MCF 10A (cell line): ENCODE measurements at regions not wholly inside any gene's neighbourhood (a gene's known extent, or its start where the extent isn't known, plus 50 kb on each side); places are given as distances from the start of the nearest gene placed in this dataset.

Source experiments
- BruUV-seq: library from RNA; stranded (reverse); fragments of 400-500 nt; replicated peaks from 2 replicates; lab custom pipeline; 2021; lab: Mats Ljungman, UMichigan
- CTCF ChIA-PET: fragments of 300-600 bp; sonication (Branson Sonifier 250); formaldehyde crosslinking; extraction: SDS; loops from one replicate; lab custom pipeline; 2021; ENCODE audit warnings: antibody characterized with exemption, inconsistent platforms; lab: Yijun Ruan, JAX
- POLR2A ChIA-PET: fragments of 300-600, 350-650 bp; sonication (Branson Sonifier 250); formaldehyde crosslinking; extraction: SDS; loops from one replicate; lab custom pipeline; 2020; ENCODE audit warnings: antibody characterized with exemption, inconsistent platforms; lab: Yijun Ruan, JAX
- DNase-seq: peaks from one replicate; pipeline ENCODE4 v3.0.0-alpha.2; 2018; ENCODE audit not compliant: unreplicated experiment
- H3K27ac Mint-ChIP-seq: one replicate; pipeline ENCODE4 v1.8.0; 2022; ENCODE audit warnings: mild to moderate bottlenecking, low read depth, mixed read lengths; ENCODE audit not compliant: unreplicated experiment
- H3K27me3 Mint-ChIP-seq: one replicate; pipeline ENCODE4 v1.8.0; 2022; ENCODE audit warnings: mixed read lengths; ENCODE audit not compliant: insufficient read depth, unreplicated experiment
- H3K36me3 Mint-ChIP-seq: one replicate; pipeline ENCODE4 v1.8.0; 2022; ENCODE audit warnings: mild to moderate bottlenecking, moderate library complexity, mixed read lengths; ENCODE audit not compliant: insufficient read depth, unreplicated experiment
- H3K4me1 Mint-ChIP-seq: one replicate; pipeline ENCODE4 v1.8.0; 2022; ENCODE audit warnings: mixed read lengths; ENCODE audit not compliant: insufficient read depth, unreplicated experiment
- H3K4me3 Mint-ChIP-seq: one replicate; pipeline ENCODE4 v1.8.0; 2022; ENCODE audit warnings: mild to moderate bottlenecking, moderate library complexity, mixed read lengths; ENCODE audit not compliant: unreplicated experiment
- H3K9me3 Mint-ChIP-seq: one replicate; pipeline ENCODE4 v1.8.0; 2022; ENCODE audit warnings: mixed read lengths; ENCODE audit not compliant: unreplicated experiment
- intact Hi-C: fragments of 100-400 bp; cut with micrococcal nuclease; formaldehyde crosslinking; loops from 2 replicates; pipeline ENCODE4 v1.14.1; 2022
- TF ChIP-seq, protein P1 (sequence below): fragments of 200-600 bp; IDR thresholded peaks from one replicate; pipeline ENCODE4 v1.8.0; 2022; ENCODE audit warnings: antibody characterized with exemption, mild to moderate bottlenecking; ENCODE audit not compliant: unreplicated experiment

DNA sequence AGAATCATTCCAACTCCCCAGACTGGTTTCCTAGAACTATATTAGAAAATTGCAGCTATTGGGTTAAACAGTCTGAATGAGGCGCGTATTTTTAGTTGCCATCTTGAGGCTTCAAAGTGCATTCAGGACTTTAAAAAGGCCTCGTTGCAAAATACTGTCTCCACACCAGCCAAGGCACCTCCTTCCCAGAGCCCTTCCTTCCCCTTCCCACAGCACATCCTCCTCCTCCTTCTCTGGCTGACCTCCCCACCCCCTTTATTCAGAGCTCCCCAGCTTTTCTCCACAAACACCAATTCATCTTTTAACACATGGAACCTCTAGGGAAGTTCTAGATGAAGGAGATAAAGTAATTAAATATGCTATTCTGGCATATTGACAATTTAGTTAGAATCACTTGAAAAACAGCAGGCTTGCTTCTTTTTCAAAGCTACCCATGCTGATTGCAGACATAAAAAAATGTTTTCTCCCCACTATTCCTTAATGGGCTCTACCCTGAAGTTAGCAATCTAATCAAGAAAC is 90.3 kb downstream of the RTP5 start:
- BruUV-seq, result no TSS peak
- H3K4me3 Mint-ChIP-seq, result no peak overlapping the region
- DNase-seq, result no peak

DNA sequence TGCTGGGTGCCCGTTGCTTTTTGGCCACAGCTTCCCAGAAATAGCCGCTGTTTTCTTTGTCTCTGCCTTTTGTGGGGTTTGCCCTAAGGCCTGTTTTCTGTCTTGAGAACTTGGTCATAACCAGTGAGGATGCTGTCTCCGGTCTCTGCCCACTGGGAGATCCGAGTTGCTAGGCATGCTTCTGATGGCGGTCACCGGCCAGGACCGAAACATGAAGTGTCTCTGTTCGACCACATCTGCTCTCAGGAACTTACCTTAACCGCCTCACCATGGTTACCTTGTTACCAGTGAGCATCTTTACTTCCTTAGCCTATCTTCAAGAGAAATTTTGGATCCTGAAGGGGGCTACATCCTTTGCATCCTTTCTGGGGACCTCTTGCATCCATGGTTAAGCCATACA is 91.9 kb downstream of the RTP5 start:
- no peak overlapping the region for H3K4me3 Mint-ChIP-seq
- ChIA-PET CTCF (interaction anchor here (3.8 kb wide), 1 partner anchor 11 kb away, joined by 12 read pairs; no protein-coding TSS in a partner anchor), POLR2A (no interaction called here)
- TF ChIP-seq, protein P1, sequence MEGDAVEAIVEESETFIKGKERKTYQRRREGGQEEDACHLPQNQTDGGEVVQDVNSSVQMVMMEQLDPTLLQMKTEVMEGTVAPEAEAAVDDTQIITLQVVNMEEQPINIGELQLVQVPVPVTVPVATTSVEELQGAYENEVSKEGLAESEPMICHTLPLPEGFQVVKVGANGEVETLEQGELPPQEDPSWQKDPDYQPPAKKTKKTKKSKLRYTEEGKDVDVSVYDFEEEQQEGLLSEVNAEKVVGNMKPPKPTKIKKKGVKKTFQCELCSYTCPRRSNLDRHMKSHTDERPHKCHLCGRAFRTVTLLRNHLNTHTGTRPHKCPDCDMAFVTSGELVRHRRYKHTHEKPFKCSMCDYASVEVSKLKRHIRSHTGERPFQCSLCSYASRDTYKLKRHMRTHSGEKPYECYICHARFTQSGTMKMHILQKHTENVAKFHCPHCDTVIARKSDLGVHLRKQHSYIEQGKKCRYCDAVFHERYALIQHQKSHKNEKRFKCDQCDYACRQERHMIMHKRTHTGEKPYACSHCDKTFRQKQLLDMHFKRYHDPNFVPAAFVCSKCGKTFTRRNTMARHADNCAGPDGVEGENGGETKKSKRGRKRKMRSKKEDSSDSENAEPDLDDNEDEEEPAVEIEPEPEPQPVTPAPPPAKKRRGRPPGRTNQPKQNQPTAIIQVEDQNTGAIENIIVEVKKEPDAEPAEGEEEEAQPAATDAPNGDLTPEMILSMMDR, result no peak
- intact Hi-C loops, result no loop called here
- peaks cover 7% of the 10 kb centered on the region for H3K9me3 Mint-ChIP-seq
- DNase-seq, result no peak
- H3K27me3 Mint-ChIP-seq, result peaks cover 60% of the 10 kb centered on the region
- H3K36me3 Mint-ChIP-seq, result no peaks in the 10 kb centered on the region
- H3K4me1 Mint-ChIP-seq, result no peaks in the 10 kb centered on the region
- H3K27ac Mint-ChIP-seq, result no peak overlapping the region
- no TSS peak for BruUV-seq

More for the DNA sequence above, 90.3 kb downstream of the RTP5 start:
- Mint-ChIP-seq H3K4me1 (no peaks in the 10 kb centered on the region), H3K27ac (no peak overlapping the region), H3K9me3 (peaks cover 7% of the 10 kb centered on the region), H3K36me3 (no peaks in the 10 kb centered on the region), H3K27me3 (peaks cover 68% of the 10 kb centered on the region)
- TF ChIP-seq, protein P1, result no peak
- ChIA-PET POLR2A (no interaction called here), CTCF (interaction anchor here (3.8 kb wide), 1 partner anchor 9 kb away, joined by 12 read pairs; no protein-coding TSS in a partner anchor)
- intact Hi-C loops, result no loop called here

DNA sequence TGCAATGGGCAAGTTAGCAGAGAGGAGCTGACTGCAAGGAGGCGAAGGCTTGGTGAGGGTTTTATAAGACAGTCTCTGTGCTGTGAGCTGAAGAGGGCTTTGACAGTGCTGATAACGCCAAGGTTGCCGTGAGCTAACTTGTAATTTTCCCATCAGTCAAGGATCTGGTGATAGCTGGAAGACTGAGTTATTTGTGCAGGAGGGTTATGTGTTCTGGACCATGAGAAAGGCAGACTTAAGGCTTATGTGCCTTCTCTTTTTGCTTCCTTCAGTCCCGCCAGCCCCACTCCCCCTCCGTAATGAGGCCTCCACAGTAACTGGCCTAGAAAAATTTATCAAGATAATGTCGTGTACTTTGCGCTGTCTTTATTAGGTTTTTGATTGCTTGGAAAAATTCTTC is 94.6 kb downstream of the RTP5 start:
- CTCF ChIA-PET, result interaction anchor here (1.0 kb wide), 1 partner anchor 14 kb away, joined by 3 read pairs; no protein-coding TSS in a partner anchor
- no peak for DNase-seq

DNA sequence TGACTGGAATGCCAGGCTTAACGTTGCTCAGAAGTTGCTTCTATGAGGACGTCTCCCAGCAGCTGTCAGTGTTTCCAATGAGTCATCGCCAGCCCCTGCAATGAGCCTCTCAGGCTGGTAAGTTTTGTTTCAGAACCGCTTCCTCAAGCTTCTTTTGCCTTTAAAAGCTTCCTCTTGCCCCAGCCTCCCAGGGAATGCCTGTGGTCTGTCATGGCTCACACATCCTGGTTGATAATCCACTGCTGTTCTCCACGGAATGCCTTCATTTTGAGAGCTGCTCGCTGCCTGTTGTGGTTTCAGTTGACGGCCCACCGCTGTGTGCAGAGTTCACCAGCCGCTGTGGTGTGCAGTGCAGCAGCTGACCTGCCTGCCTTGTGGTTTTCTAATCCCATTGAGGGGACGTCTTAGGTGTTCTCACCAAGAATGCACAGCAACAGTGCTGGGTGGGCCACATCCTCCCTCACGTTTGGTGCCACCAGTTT is 96.4 kb downstream of the RTP5 start:
- Mint-ChIP-seq H3K27ac (no peak overlapping the region), H3K9me3 (no peaks in the 10 kb centered on the region), H3K4me1 (no peaks in the 10 kb centered on the region), H3K4me3 (no peak overlapping the region), H3K36me3 (no peaks in the 10 kb centered on the region), H3K27me3 (peaks cover 48% of the 10 kb centered on the region)
- intact Hi-C loops, result no loop called here
- CTCF ChIA-PET, result no interaction called here
- POLR2A ChIA-PET, result no interaction called here
- peak; percentile 24 for DNase-seq
- TF ChIP-seq, protein P1, result no peak
- BruUV-seq, result no TSS peak

More for the DNA sequence above, 94.6 kb downstream of the RTP5 start:
- H3K4me3 Mint-ChIP-seq, result no peak overlapping the region
- no TSS peak for BruUV-seq
- POLR2A ChIA-PET, result interaction anchor here (0.7 kb wide), 1 partner anchor 96 kb away, joined by 4 read pairs; no protein-coding TSS in a partner anchor
- H3K27ac Mint-ChIP-seq, result no peak overlapping the region
- intact Hi-C loops, result no loop called here
- peaks cover 66% of the 10 kb centered on the region for H3K27me3 Mint-ChIP-seq
- no peaks in the 10 kb centered on the region for H3K4me1 Mint-ChIP-seq
- H3K9me3 Mint-ChIP-seq, result no peaks in the 10 kb centered on the region
- TF ChIP-seq, protein P1, result no peak
- no peaks in the 10 kb centered on the region for H3K36me3 Mint-ChIP-seq
